ENCODE measurements at regions not wholly inside any gene's neighbourhood (a gene's known extent, or its start where the extent isn't known, plus 50 kb on each side); places are given as distances from the start of the nearest gene placed in this dataset.

DNA sequence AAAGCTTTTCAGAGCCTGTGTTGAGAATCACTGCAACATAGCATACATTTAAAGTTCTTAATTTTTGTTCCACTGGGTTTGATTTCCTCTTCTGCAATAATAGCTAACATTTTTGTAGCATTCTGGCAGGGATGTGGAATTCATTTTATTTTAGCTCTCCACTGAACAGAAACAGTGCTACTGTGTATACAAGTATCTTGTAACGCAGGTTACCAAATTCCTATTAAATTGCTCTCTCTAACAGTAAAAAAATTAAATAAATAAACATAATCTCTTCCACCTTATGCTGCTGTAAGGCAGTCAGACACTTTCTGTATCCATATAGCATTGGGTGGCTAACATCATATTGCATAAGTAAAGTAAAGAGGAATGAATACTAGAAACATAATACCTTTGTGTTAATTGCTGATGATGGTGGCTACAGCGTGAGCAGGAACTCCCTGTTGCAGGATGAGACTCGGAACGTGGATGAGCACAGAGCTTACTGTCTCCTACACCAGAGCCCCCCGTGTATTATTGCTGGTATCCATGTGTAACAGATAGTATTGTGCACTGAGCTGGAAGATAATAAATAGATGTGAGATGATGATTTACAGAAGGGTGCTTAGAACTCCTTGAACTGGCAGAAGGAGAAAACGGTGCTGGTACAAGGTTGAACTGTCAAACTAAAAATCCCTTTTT, 276.9 kb upstream of the SNX7 start:
- H3K4me3 ChIP-seq (ENCODE audit: low read depth, low read length) = no peak overlapping the region
- TF ChIP-seq, protein P1, sequence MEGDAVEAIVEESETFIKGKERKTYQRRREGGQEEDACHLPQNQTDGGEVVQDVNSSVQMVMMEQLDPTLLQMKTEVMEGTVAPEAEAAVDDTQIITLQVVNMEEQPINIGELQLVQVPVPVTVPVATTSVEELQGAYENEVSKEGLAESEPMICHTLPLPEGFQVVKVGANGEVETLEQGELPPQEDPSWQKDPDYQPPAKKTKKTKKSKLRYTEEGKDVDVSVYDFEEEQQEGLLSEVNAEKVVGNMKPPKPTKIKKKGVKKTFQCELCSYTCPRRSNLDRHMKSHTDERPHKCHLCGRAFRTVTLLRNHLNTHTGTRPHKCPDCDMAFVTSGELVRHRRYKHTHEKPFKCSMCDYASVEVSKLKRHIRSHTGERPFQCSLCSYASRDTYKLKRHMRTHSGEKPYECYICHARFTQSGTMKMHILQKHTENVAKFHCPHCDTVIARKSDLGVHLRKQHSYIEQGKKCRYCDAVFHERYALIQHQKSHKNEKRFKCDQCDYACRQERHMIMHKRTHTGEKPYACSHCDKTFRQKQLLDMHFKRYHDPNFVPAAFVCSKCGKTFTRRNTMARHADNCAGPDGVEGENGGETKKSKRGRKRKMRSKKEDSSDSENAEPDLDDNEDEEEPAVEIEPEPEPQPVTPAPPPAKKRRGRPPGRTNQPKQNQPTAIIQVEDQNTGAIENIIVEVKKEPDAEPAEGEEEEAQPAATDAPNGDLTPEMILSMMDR (IDR thresholded peaks at IDR 0.05; ENCODE audit: insufficient read depth, low read depth, low read length, missing control alignments) = no peak
- no peak for DNase-seq (ENCODE audit: low read depth)

DNA sequence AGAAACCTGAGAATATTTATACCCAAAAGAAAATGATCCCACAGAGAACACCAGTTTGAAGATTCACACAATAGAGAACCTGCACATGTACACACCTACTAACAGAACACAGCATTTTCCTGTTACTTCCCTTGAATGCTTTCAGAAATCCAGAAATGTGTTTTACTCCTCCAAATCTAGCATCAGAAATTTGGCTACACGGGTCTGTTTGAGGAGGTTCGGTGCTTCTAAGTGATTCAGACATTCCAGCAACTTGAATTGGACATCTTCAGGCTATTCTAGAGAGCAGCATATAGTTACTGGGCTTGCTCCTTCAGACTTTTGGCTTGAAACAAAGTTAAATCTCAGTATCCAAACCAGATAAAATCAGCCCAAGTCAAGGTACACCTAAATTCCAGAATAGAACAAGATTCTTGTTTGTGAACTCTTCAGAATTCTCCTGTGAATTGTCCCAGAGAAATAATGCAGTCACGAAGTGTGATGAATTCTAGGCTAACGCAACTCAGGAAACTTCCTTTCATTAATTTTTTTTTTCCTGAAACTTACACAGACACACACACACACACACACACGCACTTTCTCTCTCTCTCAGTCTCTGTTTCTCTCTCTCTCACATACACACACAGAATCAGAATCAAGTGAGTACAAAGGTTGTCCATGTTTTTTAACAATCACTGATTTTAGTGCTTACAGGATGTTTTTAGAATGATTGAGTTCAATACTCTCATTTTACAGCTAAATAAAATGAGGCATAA, 278.4 kb upstream of the SNX7 start:
- H3K4me3 ChIP-seq (ENCODE audit: low read depth, low read length) = no peak overlapping the region
- TF ChIP-seq, protein P1 (IDR thresholded peaks at IDR 0.05; ENCODE audit: insufficient read depth, low read depth, low read length, missing control alignments) = no peak
- no peak for DNase-seq (ENCODE audit: low read depth)

DNA sequence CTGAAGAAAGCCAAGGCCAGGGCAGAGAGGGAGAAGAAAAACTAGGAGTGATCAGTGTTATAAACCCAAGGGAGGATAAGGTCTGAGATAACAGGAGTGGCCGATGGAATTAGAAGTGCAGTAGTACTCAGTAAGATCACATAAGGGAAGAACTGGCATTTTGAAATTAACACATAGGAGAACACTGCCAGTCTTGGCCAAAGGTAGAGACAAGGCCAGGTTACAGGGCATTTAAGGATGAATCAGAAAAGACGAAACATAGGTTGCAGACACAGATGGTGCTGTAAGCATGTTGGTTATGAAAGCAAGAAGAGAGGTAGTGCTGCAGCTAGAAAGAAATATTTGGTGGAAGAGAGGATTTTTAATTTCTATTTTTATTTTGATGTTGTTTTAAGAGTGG, 278.9 kb upstream of the SNX7 start:
- DNase-seq (ENCODE audit: low read depth) = no peak
- TF ChIP-seq, protein P1 (IDR thresholded peaks at IDR 0.05; ENCODE audit: insufficient read depth, low read depth, low read length, missing control alignments) = no peak
- no peak overlapping the region for H3K4me3 ChIP-seq (ENCODE audit: low read depth, low read length)

DNA sequence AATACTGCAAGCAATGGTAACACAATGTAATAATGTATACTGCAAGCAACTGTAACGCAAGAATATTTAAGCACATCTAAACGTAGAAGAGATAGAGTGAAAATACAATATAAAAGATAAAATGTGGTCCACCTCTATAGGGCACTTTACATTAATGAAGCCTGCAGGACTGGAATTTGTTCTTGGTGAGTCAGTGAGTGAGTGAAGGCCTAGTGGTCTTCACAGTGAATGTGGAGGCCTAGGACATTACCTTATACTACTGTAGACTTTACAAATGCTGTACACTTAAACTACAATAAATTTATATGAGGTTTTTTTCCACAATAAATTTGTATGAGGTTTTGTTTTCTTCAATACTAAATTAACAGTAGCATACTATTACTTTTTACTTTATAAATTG, 287.4 kb upstream of the SNX7 start:
- DNase-seq (ENCODE audit: low read depth) = no peak
- no peak overlapping the region for H3K4me3 ChIP-seq (ENCODE audit: low read depth, low read length)
- TF ChIP-seq, protein P1 (IDR thresholded peaks at IDR 0.05; ENCODE audit: insufficient read depth, low read depth, low read length, missing control alignments) = no peak

DNA sequence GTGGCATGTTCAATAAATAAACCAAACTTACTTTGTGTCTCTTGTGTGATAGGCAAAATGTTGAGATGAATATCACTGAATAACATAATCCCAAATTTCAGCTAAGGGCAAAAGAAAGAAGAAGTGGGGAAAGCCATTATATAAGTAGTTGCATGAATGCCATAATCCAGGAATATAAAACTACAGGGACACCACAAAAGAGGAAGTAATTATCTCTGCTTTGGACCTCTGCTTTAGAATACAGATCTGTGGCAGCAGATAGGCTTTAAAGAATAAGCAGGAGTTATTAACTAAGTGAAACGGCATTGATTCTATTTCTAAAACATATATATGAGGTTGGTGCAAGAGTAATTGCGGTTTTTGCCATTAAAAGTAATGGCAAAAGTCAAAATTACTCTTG, 288.5 kb upstream of the SNX7 start:
- no peak overlapping the region for H3K4me3 ChIP-seq (ENCODE audit: low read depth, low read length)
- TF ChIP-seq, protein P1 (IDR thresholded peaks at IDR 0.05; ENCODE audit: insufficient read depth, low read depth, low read length, missing control alignments) = no peak
- DNase-seq (ENCODE audit: low read depth) = no peak

DNA sequence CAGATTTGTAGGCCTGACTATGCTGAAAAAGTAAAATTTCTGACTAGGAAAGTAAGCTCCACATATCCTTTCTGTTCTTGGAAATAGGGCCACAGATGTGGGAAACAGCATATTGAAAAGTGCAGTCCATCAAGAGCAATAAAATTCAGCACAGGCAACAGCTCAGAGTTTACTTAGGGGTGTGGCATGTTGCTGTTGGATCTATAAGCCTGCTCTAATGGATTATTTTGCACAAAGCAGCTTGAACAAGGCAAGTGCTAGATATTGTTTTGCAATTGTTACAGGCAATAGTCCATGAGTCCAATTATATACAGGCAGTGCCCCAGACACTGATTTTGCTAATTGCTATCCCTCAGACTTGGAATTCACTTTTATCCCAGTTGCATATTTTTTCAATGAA, 289.8 kb upstream of the SNX7 start:
- no peak overlapping the region for H3K4me3 ChIP-seq (ENCODE audit: low read depth, low read length)
- TF ChIP-seq, protein P1 (IDR thresholded peaks at IDR 0.05; ENCODE audit: insufficient read depth, low read depth, low read length, missing control alignments) = no peak
- DNase-seq (ENCODE audit: low read depth) = no peak

Measured in GM12865 (cell line).